GM10266 (cell line): ENCODE measurements at regions not wholly inside any gene's neighbourhood (a gene's known extent, or its start where the extent isn't known, plus 50 kb on each side); places are given as distances from the start of the nearest gene placed in this dataset.

Experiments
- DNase-seq: peaks from one replicate; pipeline ENCODE4 v3.0.0; 2012; ENCODE audit errors: extremely low spot score
- CTCF ChIP-seq: IDR thresholded peaks from 2 replicates; pipeline ENCODE4 v1.5.1; 2012; ENCODE audit warnings: mild to moderate bottlenecking, low read depth; ENCODE audit not compliant: control insufficient read depth, insufficient read depth; ENCODE audit errors: missing control alignments

GRCh38 chr12:124667506-124668326 lies 100.3 kb upstream of the NCOR2 start:
- DNase-seq: no peak
- no peak for TF ChIP-seq CTCF

GRCh38 chr12:124666722-124667259 lies 99.4 kb upstream of the NCOR2 start:
- no peak for TF ChIP-seq CTCF

DNA sequence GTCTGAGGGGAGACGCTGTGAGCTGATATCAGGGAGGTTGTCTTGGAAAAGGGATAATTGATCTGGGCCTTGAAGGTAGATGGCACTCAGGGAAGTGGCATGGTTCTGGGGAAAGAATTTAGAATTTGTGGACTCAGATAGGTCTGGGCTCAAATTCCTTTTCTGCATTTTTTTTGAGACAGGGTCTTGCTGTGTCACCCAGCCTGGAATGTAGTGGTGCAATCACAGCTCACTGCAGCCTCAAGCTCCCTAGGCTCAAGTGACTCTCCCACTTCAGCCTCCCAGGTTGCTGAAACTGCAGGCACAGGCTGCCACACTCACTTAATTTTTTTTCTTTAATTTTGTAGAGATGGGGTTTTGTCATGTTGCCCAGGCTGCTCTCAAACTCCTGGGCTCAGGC lies 98.1 kb upstream of the NCOR2 start:
- no peak for TF ChIP-seq CTCF
- DNase-seq: no peak

More at GRCh38 chr12:124666722-124667259, 99.4 kb upstream of the NCOR2 start:
- no peak for DNase-seq

GRCh38 chr12:124664395-124665111 lies 97.1 kb upstream of the NCOR2 start:
- TF ChIP-seq CTCF: no peak
- DNase-seq: no peak

- TF ChIP-seq CTCF: no peak
- DNase-seq: no peak
Observed at GRCh38 chr12:124663771-124664366, 96.5 kb upstream of the NCOR2 start.

DNA sequence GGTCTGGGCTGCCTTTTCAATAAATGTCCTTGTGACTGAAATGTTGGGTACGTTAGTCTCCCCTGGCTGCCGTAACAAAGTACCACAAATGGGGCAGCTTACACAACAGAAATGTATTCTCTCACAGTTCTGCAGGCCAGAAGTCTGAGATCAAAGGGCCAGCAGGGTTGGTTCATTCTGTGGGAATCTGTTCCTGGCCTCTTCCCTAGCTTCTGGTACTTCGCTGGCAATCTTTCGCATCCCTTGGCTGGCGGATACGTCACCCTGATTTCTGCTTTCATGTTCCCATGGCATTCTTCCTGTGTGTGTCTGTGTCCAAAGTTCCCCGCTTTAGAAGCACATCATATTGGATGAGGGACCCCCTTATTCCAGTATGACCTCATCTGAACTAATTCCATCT lies 95.8 kb upstream of the NCOR2 start:
- DNase-seq: no peak
- no peak for TF ChIP-seq CTCF
